Stimulated activated CD4-positive, alpha-beta T cell treated with anti-CD3 and anti-CD28 coated beads, Interleukin-12 subunit alpha, Interleukin-12 subunit beta, amount 100 ng/mL, for 24 hours (primary cell): ENCODE measurements at regions not wholly inside any gene's neighbourhood (a gene's known extent, or its start where the extent isn't known, plus 50 kb on each side); places are given as distances from the start of the nearest gene placed in this dataset.

Source experiments
- DNase-seq, 2 experiments: peaks; one replicate each; pipeline ENCODE4 v3.0.0-alpha.2; 2020; ENCODE audit warnings: low read depth in 2 of 2

DNA sequence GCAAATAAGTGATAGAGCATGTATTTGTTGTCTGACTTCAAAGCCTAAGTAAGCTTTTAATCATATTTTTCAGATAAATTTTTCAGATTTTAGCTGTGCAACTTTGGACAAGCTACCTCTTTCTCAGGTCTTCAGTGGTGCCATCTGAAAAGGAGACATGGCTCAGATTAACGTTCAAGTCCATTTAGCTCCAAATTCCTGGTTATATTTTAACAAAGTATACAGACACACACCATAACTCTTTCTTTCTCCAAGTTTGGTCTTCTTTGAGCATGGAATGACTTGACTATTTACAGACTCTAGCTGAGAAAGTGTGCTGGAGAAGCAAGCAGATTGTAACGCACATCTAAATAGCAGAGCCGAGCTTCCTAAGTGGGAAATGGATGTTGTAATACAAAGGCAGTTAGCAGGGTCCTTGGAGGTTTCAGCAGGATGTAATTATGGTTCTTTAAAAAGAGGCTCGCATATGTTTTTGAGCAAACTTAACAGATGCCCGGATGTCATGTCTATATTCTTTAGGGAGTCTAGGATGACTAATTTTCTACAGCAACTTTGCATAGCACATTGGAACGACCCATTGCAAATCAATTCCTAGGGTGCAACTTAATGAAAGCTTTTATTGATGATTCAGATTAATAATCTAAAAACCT is 128.1 kb upstream of the E2F8 start:
- DNase-seq, result no peak

DNA sequence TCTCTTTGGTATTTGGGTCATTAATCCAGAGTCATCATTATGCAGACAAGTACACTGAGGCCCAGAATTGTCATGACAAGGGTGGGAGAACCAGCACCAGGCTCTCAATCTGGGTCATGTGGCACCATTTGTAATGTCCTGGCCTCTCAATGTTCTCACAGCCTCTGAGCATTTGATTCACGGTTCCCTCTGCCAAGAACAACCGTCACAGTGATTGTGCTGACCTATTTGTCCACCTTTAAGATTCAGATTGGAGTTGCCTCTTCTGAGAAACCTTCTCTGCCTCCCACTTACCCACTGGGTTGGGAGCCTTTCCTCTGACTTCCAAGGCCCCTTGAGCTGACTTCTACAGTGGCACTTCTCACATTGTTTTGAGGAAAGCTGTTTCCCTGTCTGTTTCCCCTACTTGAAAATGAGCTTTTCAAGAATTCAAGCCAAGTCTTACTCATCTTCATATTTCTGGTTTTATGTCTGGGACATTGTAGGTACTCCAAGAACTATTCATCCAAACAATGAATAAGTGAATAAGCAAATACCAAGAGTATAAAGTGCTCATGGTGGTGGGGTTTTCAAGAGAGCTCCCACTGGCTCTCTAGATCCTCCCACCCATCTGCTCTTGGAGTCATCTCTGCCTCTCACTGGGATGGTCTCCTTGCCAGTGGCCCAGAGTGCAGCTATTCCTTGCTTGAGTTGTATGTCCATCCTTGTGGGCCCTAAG is 126.4 kb upstream of the E2F8 start:
- no peak for DNase-seq

DNA sequence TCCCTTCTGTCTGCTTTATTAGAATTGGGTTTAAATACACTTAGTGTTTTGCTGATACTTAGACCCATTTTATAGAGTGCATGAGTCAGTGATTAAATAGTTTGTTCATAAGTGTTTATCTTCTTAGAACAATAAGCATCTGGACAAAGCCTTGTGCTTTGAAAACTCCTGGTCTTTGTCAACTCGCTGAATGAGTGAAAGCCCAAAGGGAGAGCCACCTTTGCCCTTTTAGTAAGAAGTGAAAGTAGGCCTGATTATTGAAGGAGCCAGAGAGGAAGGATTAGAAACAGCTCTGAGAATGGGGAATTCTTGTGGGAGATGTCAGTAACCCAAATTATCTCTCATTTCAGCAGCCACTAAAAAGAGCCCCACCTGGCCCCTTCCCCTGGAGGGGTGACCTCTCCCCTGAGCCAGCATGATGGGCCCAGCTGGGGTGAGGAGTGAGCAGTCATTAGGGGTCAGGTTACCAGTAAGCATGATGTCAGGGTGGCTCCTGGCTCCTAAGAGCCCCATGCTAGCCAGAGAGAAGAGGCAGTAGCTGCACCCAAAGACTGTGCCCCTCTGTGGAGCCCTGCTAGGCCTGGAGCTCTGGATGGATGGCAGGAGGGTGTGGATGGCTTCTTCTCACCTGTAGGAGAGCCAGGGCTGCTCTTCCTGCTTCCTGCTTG is 125.1 kb upstream of the E2F8 start:
- no peak for DNase-seq

DNA sequence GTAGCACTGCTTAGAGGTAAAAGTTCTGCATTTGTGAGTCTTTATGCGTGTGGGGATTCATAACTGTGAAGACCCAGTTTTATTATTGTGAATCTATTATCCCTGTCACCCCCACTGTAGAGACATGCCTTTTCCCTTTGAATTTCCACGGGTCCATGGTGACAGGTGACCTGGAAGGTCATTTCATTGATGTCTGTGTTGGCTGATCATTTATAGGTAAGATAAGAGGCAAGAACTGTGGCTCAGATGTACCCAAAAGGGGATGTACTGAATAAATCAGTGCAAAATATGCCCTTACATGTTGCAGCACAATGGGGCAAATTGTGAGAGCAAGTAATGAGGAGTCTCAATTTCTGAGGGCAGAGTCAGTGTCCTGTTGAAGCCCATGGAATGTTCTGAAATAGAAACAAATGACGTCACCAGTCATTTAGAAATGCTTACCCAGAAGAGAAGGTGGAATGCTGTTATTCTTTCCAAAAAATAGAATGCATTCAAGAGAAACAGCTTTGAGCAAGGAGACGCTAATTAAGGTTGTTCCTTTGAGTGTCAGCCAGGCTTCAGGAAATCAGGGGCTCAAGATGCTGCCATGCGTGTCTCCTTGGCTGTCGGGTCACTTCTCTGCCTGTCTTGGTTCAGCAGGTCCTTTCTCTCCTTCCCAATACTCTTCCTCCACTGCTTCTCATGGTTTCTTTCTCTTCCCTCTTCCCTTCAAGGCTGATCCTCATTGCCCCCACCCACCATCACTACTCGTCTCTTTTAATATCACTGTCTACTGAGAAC is 118.7 kb upstream of the E2F8 start:
- DNase-seq, result no peak

DNA sequence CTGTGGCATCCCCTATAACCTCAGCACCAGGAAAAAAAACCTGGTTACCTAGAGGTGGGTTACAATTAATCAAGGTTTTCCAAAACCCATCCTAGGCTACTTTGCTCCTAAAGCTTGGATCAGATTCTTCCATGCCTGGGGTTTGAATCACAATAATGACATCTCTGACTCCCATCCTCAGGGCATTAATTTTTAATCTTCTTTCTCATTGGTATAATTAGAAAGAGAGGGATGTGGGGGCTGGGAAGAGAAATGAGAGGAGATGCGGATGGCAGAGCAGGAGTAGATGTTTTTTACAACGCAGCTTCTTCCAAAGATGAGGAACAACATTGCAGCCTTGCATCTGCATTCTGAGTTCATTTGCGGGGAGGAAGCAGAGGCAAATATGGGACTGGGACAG is 117.2 kb upstream of the E2F8 start:
- DNase-seq, result no peak

DNA sequence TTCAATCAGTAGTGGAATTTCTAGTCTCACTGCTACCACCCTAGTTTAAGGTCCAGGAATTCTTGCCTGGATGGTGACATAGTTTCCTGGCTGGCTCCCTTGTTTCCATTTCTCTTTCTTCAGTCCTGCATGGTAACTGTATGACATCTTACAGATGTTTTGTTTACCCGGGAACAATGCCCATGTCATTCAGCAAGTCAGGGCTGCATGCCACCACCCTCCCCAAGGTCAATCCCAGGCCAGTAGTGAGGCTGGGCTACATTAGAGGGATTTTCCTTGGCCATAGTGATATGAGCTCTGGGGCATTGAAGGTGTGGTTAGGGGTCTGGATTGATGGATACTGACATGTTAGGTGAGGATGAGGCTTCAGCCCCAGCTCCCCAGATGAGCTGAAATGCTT is 114.9 kb upstream of the E2F8 start:
- no peak for DNase-seq

DNA sequence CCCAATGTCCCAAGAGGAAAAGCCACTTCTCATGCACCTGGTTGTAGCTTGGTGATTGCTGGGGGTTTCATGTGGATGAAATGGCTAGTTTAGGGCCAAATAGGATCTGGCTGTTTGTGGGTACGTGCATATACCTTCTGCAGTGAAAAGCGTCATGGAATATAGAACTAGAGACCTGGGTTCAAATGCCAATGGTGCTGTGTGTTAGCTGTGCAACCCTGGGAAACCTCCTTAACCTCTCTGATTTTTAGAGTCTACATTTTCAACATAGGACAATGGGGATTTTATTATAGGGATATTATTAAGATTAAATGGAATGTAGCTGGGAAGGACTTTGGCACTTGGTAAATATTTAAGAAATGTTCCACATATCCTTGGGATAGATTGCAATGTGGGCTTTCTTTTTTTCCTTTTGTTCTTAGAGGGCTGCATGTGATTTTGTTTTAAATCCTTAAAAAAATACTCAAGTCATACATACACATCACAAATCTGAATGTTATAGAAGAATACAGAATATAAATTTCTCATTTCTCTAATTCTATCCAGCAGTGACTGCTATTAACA is 112.6 kb upstream of the E2F8 start:
- DNase-seq, result no peak

DNA sequence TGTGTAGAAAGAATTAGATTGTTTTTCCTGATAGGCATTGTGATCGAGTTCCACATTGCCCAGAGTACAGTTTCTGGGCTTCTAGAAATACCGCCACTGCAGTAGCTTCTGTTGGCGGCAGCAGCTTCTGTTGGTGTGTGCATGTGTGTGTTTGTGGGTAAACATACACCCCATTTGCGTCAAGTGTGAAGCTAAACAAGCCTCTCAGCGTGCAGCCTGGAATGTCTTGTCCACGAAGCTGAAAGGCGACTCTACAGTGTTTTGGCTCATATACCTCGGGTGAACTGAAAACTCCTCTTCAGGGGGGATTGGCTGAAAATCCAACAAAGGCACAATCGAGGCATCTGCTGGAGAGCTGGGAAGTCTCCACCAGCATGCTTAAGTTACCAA is 112.0 kb upstream of the E2F8 start:
- DNase-seq, result no peak

DNA sequence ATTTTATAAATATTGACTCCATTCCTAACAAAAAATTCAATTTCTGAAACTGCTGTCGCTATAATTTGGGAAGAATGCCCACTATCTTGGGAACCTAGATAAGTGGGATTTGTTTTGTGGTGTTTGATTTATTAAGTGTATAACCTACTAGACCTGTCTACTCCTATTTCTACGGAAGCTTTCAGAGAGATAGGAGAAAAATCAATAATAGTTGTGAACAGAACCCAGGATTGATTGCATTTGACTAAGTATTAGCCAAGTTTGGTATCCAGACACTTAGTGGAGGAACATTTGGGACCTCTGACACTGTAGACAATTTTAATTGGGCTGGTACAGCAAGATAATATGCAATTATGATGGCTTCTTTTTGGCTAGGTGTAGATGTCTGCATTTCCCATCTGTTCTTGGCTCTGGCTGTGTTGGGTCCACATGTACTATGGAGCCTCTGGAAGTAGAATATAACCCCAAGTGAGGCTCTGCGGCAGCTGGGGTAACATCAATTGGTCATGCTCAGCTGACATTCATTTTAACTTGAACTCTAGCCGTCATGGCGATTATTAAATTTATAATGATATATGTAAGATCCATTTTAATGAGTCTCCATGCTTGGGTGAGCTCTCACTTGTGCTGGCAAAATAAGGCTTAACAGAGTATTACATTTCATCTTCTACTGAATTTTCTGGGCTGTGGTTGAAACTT is 111.5 kb upstream of the E2F8 start:
- DNase-seq, result no peak

DNA sequence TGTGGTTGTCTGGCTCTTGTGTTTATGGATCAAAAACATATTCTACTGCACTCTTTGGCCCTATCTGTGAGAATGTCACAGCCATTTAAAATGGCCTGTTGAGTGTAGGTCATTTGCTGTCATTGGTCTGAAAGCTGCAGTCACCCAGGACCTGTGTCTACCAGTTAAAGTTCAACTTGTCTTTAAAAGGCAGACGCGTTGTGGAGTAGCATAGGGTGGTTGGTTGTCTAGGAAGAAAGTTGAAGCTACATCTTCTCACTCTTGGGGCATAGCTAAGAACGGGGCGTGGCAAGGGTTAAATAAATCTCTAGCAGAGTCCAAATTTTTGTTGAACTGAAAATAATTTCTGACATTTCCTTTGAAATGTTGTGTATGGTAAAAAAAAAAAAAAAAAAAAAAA is 110.7 kb upstream of the E2F8 start:
- no peak for DNase-seq

DNA sequence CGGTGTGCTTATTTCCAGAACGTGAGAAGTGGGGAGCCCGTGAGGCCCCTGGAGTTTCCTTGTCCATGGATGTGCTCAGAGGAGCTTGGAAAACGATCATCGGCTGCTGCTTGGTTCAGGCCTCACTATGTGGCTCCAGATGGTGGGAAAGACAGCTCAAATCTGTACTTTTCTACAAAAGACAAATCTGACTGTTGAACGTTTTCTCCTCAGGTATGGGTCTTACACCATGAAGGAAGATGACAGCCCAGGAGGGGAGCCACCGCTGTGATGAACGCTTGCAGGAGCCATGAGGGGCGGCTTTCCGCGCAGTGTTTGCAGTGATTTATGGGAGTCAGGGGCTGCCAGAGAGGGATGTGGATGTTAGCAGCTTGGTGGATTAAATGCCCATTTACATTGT is 109.4 kb upstream of the E2F8 start:
- no peak for DNase-seq

DNA sequence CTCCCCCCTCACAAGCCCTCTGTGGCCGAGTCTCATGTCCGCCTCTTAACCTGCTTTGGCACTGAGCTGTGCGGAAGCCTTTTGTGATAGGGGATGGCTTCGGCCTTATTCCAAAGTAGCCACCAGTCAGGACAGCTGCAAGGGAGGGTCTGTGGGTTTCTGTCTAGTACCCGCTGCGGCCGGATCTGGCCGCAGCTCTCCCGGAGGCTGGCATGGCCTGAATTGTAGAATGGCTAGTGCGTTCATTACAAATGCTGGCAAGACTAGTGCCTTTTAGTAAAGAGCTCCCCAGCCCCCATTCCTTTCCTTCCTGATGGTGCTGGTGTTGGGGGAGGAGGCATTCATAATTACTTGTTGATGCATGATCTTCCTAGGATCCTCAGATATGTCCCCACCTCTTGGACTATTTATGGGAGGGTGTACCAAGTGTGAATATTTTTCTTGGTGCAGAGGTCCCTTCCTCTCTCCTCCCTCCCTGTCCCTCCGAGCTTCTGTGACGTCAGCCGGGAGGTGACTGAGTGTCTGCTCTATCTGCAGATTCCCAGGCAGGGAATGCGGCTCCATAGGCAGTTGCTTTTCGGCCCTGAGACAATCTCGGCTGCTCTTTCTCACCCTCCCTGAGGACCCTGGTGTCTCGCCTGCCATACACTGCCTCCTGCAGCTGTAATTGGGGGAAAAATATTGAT is 108.7 kb upstream of the E2F8 start:
- no peak for DNase-seq

DNA sequence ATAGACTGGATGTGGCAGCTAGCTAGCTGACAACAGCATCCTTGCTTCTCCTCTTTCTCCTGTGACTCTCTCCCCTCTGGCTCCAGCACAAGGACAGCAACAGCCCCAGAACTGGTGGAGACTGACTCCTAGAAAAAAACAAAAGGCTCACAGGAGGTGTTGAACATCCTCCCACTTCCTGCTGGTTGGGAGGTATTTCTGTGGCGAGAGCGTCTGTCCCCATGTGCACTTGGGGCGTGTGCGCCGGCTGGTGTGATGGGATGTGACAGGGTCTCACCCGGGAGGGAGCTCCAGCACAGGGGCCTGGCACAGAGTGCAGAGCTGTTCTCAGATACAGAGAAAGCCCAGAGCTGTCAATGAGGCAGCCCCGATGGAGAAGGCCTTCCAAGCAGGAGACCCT is 107.2 kb upstream of the E2F8 start:
- no peak for DNase-seq

DNA sequence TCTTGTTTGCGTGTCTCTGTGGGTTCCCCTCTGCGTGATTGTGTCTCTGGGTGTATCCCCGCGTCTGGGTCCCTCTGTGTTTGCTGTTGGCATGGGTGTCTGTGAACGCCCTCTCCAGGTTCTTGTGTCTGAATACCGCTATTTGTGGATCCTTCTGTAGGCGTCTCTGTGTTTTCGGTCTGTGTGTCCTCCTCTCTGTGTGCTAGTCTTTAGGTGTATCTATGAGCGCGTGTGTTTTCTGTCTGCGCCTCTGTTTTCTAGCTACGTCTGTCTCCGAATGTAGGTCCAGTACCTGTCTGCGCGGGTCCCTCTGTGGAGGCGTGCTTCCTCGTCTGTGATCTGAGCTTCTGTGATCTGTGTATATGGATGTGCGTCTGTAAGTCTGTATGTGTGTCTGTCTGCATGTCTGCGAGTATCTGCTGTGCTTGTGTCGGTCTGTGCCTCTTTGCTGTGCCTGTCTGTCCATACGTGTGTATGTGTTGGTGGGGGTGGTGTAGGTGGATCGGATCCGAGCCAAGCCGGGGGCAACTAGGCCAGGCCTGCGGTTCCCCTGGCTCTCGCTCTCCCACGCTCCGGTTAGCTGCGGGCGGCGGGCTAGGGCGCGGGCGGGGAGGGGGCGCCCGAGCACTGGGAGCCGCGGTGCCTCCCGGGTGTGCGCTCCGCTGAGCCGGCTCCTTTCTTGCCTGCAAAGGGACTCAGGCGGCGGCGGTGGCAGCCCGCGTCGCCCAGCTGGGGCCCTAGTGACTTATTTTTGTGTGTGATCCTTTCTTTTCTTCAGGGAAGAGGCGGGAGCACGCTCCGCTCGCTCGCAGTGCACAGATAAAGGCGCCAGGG is 105.3 kb upstream of the E2F8 start:
- DNase-seq, result no peak

DNA sequence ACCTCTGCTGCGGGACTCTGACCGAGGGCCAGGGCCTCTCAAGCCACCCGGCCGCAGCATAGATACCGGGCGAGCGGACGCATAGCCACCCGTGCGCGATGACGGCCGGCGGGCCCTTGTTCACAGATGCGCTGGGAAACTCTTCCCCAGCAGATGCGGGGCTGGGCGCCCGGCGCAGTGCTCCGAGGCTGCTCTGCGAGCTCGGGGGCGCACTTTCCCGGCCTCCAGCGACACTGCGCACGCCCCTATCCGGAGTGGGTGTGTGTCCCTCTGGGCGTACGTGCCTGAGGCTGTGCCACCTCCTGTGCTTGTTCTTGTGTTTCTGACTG is 104.7 kb upstream of the E2F8 start:
- DNase-seq, result no peak

DNA sequence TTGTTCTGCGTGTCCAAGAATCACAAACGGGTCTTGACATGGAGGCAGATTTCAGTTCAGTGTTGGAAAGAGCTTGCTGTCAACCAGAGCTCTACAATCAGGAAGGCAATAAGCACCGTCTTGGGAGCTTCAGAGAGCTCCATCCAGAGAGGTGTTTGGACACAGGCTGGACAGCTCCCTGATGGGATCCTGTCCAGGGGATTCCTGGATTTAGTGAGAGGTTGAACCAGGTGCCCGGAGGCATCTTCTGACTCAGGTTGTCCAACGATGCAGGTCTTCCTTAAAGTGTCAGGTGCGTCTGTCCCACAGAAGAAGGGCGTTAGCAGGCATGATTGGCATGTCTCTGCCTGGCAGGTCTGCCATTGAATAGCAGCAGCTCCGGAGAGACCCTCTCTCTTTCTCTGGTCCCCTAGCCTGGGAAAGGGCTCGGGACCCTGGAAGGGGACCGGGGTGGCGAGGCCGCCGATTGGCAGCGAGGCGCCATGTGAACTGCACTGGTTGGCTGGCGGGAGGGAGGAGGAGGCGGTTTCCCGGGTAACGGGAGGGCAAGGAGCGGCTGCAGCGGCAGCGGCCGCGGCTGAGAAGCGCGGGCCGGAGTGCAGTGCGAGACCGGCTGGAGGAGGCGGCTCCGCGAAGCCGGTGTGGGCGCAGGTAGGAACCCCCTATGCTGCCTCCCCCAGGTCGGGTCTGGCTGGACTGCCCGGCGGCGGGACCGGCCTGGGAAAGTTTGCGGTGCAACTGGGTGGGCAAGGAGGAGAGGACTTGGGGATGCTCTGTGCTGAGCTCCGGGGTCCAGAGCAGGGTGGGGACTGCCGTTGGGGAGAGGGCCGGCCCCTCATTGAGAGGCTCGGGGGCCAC is 104.1 kb upstream of the E2F8 start:
- no peak for DNase-seq

DNA sequence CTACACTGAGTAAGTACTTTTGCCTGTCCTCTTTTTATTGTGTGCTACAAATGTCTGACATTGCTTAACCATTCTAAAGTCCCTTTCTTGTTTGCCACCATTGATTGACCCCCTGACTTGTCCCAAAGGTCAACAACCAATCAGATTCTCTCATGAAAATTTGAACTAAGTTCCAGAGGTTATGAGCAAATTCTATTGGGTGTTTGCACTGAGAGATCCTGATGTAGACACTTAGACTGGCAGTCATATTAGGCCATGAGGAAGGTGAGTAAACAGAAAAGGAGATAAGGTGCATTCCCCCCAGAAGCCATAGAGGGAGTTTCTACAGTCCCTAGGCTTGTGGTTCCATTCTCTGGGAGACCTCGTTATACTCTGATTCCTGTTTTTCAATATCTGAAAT is 101.3 kb upstream of the E2F8 start:
- DNase-seq, result no peak

DNA sequence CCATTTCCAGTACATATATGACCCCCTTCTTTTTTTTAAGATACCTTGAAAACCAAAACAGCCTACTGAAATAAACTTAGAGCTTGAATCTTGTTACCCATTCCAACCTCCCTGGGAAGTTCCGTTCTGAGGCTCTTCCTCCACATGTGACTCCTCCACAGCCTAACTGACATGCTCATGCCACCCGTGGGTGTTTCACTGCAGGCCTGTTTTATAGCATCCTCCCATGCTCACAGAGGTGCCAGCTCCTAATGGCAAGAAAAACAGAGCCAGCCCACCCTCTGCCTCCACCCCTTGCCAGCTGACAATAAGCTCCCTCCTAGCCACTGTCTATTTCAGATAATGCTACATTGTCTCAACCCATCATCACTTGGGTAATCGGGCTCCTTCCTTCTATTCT is 97.6 kb upstream of the E2F8 start:
- no peak for DNase-seq

DNA sequence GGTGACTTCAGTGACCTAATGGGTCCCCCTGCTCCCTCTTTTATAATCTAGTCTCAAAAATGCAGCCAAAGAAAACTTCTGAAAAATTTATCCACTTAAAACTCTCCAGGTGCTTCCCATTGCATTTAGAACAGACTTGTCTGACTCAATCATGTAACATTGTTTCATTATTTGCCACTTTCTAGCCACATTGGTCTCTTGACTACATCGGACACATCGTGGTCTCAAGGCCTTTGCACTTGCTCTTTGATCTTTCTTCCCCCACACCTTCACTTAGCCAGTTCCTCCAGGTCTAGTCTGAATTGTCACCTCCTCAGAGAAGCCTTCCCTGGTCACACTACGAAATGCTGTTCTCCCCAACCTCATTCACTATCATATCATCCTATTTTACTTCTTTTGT is 97.0 kb upstream of the E2F8 start:
- no peak for DNase-seq
